SK-N-SH (cell line): ENCODE measurements at regions not wholly inside any gene's neighbourhood (a gene's known extent, or its start where the extent isn't known, plus 50 kb on each side); places are given as distances from the start of the nearest gene placed in this dataset.

ENCODE experiments used
- CTCF ChIA-PET: fragments of 300-600, 350-600 bp; formaldehyde crosslinking; extraction: SDS; loops from one replicate; lab custom pipeline; 2021; lab: Yijun Ruan, JAX
- POLR2A ChIA-PET: fragments of 350-600 bp; sonication (Branson Sonifier 250); formaldehyde crosslinking; extraction: SDS; loops from one replicate; lab custom pipeline; 2020; ENCODE audit warnings: antibody characterized with exemption, inconsistent platforms; lab: Yijun Ruan, JAX
- DNase-seq: peaks from one replicate; pipeline ENCODE4 v3.0.0; 2012
- H2AFZ ChIP-seq: fragments of 200-600 bp; sonication (generic); 2 replicates; pipeline ENCODE4 v1.8.1; 2016; ENCODE audit warnings: antibody characterized with exemption, mild to moderate bottlenecking, low read depth
- H3F3A ChIP-seq: fragments of 200-600 bp; sonication (generic); replicated peaks from 2 replicates; pipeline ENCODE3; 2016; ENCODE audit warnings: antibody characterized with exemption, mild to moderate bottlenecking; ENCODE audit not compliant: insufficient read depth
- H3K27ac ChIP-seq, 2 experiments: fragments of 200-500 bp in 1 of 2; fragments of 200-600 bp in 1 of 2; sonication (Bioruptor generic) in 1 of 2; sonication (generic), shearing (Covaris generic) in 1 of 2; 2 replicates each; pipeline versions ENCODE4 v1.5.1 to v1.6.1; 2014 to 2016; ENCODE audit warnings: low read depth in 2 of 2, inconsistent platforms in 1 of 2, low read length in 1 of 2, mild to moderate bottlenecking in 1 of 2, mixed read lengths in 1 of 2
- H3K27me3 ChIP-seq: fragments of 200-600 bp; sonication (generic), shearing (Covaris generic); 2 replicates; pipeline ENCODE4 v1.6.1; 2016; ENCODE audit warnings: mixed run types; ENCODE audit not compliant: insufficient read depth
- H3K36me3 ChIP-seq, 2 experiments: fragments of 200-500 bp in 1 of 2; fragments of 200-600 bp in 1 of 2; sonication (Bioruptor generic) in 1 of 2; sonication (generic) in 1 of 2; replicated peaks in 1 of 2; 2 replicates each; pipeline versions ENCODE3 to v1.5.1; 2014 to 2016; ENCODE audit warnings: low read length in 1 of 2, mild to moderate bottlenecking in 1 of 2; ENCODE audit not compliant: insufficient read depth in 2 of 2, control insufficient read depth in 1 of 2
- H3K4me1 ChIP-seq, 2 experiments: fragments of 200-500 bp in 1 of 2; fragments of 200-600 bp in 1 of 2; sonication (Bioruptor generic) in 1 of 2; sonication (generic), shearing (Covaris generic) in 1 of 2; 2 replicates each; pipeline versions ENCODE4 v1.5.1 to v1.6.1; 2014 to 2016; ENCODE audit warnings: low read depth in 1 of 2, low read length in 1 of 2, mixed run types in 1 of 2; ENCODE audit not compliant: insufficient read depth in 2 of 2, control insufficient read depth in 1 of 2
- H3K4me2 ChIP-seq: fragments of 200-600 bp; sonication (generic), shearing (Covaris generic); 2 replicates; pipeline ENCODE4 v1.6.1; 2017; ENCODE audit warnings: mixed run types
- H3K4me3 ChIP-seq, 2 experiments: fragments of 200-500 bp in 1 of 2; fragments of 200-600 bp in 1 of 2; sonication (Bioruptor generic) in 1 of 2; sonication (generic), shearing (Covaris generic) in 1 of 2; 2 replicates each; pipeline versions ENCODE4 v1.5.1 to v1.8.1; 2014 to 2016; ENCODE audit warnings: low read depth in 2 of 2, inconsistent platforms in 1 of 2, low read length in 1 of 2, mild to moderate bottlenecking in 1 of 2, mixed read lengths in 1 of 2, moderate library complexity in 1 of 2
- H3K79me2 ChIP-seq: fragments of 200-600 bp; sonication (generic); 2 replicates; pipeline ENCODE4 v1.8.1; 2017; ENCODE audit warnings: mild to moderate bottlenecking; ENCODE audit not compliant: insufficient read depth
- H3K9ac ChIP-seq: fragments of 200-600 bp; sonication (generic); 2 replicates; pipeline ENCODE4 v1.6.1; 2017; ENCODE audit warnings: mixed run types
- H3K9me2 ChIP-seq: fragments of 200-600 bp; sonication (generic); 2 replicates; pipeline ENCODE4 v1.6.1; 2017; ENCODE audit warnings: mixed run types
- H3K9me3 ChIP-seq: fragments of 200-600 bp; sonication (generic); 2 replicates; pipeline ENCODE4 v1.6.1; 2017; ENCODE audit warnings: mixed run types, mild to moderate bottlenecking, moderate library complexity
- H4K20me1 ChIP-seq: fragments of 200-600 bp; sonication (generic); 2 replicates; pipeline ENCODE4 v1.6.1; 2017; ENCODE audit warnings: mild to moderate bottlenecking, mixed run types; ENCODE audit not compliant: insufficient read depth
- CHD2 ChIP-seq: fragments of 150-350 bp; IDR thresholded peaks from 2 replicates; pipeline ENCODE4 v1.6.1; 2018; ENCODE audit warnings: low read length; ENCODE audit not compliant: partially characterized antibody
- CTCF ChIP-seq: fragments of 200-600 bp; sonication (generic); IDR thresholded peaks from 2 replicates; pipeline ENCODE4 v1.6.1; 2017; ENCODE audit warnings: antibody characterized with exemption, mild to moderate bottlenecking, moderate library complexity
- ELF1 ChIP-seq: IDR thresholded peaks from 2 replicates; pipeline ENCODE4 v1.4.0; 2012
- EP300 ChIP-seq, 2 experiments: IDR thresholded peaks; 2 replicates each; pipeline versions ENCODE4 v1.4.0 to v1.6.1; 2012; ENCODE audit warnings: borderline replicate concordance in 1 of 2, low read depth in 1 of 2, low read length in 1 of 2
- EZH2phosphoT487 ChIP-seq: fragments of 200-600 bp; sonication (generic); IDR thresholded peaks from 2 replicates; pipeline ENCODE4 v1.6.1; 2017; ENCODE audit warnings: low read depth, mixed run types, mild to moderate bottlenecking, antibody characterized with exemption, moderate library complexity, borderline replicate concordance
- FOSL2 ChIP-seq: IDR thresholded peaks from 2 replicates; pipeline ENCODE4 v1.4.0; 2012; ENCODE audit warnings: low read depth, mild to moderate bottlenecking, moderate library complexity, borderline replicate concordance
- FOXM1 ChIP-seq: IDR thresholded peaks from 2 replicates; pipeline ENCODE4 v1.4.0; 2012; ENCODE audit warnings: low read depth, mild to moderate bottlenecking
- IRF3 ChIP-seq: fragments of 150-350 bp; IDR thresholded peaks from 2 replicates; pipeline ENCODE4 v1.6.1; 2016; ENCODE audit warnings: mild to moderate bottlenecking, low read depth, low read length
- MAX ChIP-seq: IDR thresholded peaks from 2 replicates; pipeline ENCODE4 v1.4.0; 2012; ENCODE audit warnings: low read depth
- MXI1 ChIP-seq: IDR thresholded peaks from 2 replicates; pipeline ENCODE4 v1.6.1; 2012; ENCODE audit warnings: mild to moderate bottlenecking, low read depth, low read length, improper control_type of control experiment
- NFIC ChIP-seq: IDR thresholded peaks from 2 replicates; pipeline ENCODE4 v1.4.0; 2012; ENCODE audit warnings: borderline replicate concordance
- NRF1 ChIP-seq: IDR thresholded peaks from 2 replicates; pipeline ENCODE4 v1.6.1; 2012; ENCODE audit warnings: low read depth, mild to moderate bottlenecking, low read length
- PBX3 ChIP-seq: IDR thresholded peaks from 2 replicates; pipeline ENCODE4; 2012
- POLR2AphosphoS5 ChIP-seq: IDR thresholded peaks from 2 replicates; pipeline ENCODE4 v1.6.1; 2012; ENCODE audit warnings: low read depth, low read length
- REST ChIP-seq: IDR thresholded peaks from 2 replicates; pipeline ENCODE4 v1.6.1; 2012; ENCODE audit warnings: mild to moderate bottlenecking, low read depth, low read length, moderate library complexity
- RXRA ChIP-seq: IDR thresholded peaks from 2 replicates; pipeline ENCODE4 v1.4.0; 2012; ENCODE audit warnings: low read depth, mild to moderate bottlenecking, borderline replicate concordance
- USF1 ChIP-seq: IDR thresholded peaks from 2 replicates; pipeline ENCODE4 v1.4.0; 2012; ENCODE audit warnings: low read depth, borderline replicate concordance
- USF2 ChIP-seq: fragments of 150-350 bp; IDR thresholded peaks from 2 replicates; pipeline ENCODE4 v1.6.1; 2017; ENCODE audit warnings: antibody characterized with exemption, low read length, low read depth, borderline replicate concordance
- YY1 ChIP-seq: IDR thresholded peaks from 2 replicates; pipeline ENCODE4 v1.4.0; 2012; ENCODE audit warnings: low read depth, mild to moderate bottlenecking
- ZBTB33 ChIP-seq: IDR thresholded peaks from 2 replicates; pipeline ENCODE4 v1.4.0; 2012; ENCODE audit warnings: low read depth, borderline replicate concordance
- whole genome bisulfite sequencing: methylation state at CpG from one replicate; pipeline ENCODE4 v1.1.6; 2017; ENCODE audit warnings: low lambda C conversion rate; 5-methylcytosine and 5-hydroxymethylcytosine counted together

GRCh38 chr10:33938001-33938400, 603.5 kb upstream of the NRP1 start:
- TF ChIP-seq USF2 (no peak), EP300 (IDR thresholded peaks at IDR 0.05; ENCODE audit: borderline replicate concordance in 1 of 2, low read depth in 1 of 2, low read length in 1 of 2) (no peak), MAX (no peak), YY1 (no peak), NFIC (no peak), FOSL2 (no peak), MXI1 (no peak), CTCF (no peak), POLR2AphosphoS5 (no peak), CHD2 (no peak), USF1 (no peak), FOXM1 (no peak), ZBTB33 (no peak), EZH2phosphoT487 (no peak), ELF1 (no peak), RXRA (no peak), NRF1 (no peak), REST (no peak), IRF3 (no peak), PBX3 (no peak)
- Histone ChIP-seq H3K4me3 (no peak overlapping the region), H3F3A (no peaks in the 10 kb centered on the region), H3K79me2 (no peaks in the 10 kb centered on the region), H3K36me3 (no peaks in the 10 kb centered on the region), H3K9me3 (no peaks in the 10 kb centered on the region), H3K4me2 (no peak overlapping the region), H2AFZ (no peak overlapping the region), H4K20me1 (no peaks in the 10 kb centered on the region), H3K9ac (no peak overlapping the region), H3K9me2 (no peaks in the 10 kb centered on the region), H3K4me1 (peaks cover 0 to 6% of the 10 kb centered on the region in 2 experiments; a peak in 2 of 4 replicates), H3K27me3 (no peaks in the 10 kb centered on the region), H3K27ac (no peak overlapping the region)
- ChIA-PET POLR2A (no interaction called here), CTCF (no interaction called here)
- 88% methylated on average over 3 of the region's 3 CpGs for WGBS
- no peak for DNase-seq
